ENCODE measurements at regions not wholly inside any gene's neighbourhood (a gene's known extent, or its start where the extent isn't known, plus 50 kb on each side); places are given as distances from the start of the nearest gene placed in this dataset.

DNA sequence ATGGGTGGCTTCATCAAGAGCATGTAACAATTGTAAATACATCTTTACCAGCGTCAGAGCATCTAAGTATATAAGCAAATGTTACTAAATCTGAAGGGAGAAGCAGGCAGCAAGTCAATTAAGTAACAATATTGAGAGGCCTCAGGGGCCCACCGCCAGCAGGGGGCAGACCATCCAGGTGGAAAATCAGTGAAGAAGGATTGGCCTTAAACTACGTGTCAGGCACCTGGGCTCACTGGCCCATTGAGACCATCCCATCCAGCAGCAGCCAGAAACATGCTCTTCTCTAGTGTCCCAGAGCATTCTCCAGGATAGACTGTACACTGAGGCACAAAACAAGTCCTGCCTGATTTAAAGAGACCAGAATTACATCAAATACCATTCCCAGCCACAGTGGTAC, 96.2 kb upstream of the SNTG2 start:
- TF ChIP-seq, protein P1, sequence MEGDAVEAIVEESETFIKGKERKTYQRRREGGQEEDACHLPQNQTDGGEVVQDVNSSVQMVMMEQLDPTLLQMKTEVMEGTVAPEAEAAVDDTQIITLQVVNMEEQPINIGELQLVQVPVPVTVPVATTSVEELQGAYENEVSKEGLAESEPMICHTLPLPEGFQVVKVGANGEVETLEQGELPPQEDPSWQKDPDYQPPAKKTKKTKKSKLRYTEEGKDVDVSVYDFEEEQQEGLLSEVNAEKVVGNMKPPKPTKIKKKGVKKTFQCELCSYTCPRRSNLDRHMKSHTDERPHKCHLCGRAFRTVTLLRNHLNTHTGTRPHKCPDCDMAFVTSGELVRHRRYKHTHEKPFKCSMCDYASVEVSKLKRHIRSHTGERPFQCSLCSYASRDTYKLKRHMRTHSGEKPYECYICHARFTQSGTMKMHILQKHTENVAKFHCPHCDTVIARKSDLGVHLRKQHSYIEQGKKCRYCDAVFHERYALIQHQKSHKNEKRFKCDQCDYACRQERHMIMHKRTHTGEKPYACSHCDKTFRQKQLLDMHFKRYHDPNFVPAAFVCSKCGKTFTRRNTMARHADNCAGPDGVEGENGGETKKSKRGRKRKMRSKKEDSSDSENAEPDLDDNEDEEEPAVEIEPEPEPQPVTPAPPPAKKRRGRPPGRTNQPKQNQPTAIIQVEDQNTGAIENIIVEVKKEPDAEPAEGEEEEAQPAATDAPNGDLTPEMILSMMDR (conservative IDR thresholded peaks at IDR 0.05): peak; percentile 63
- TF ChIP-seq EZH2 (IDR thresholded peaks at IDR 0.05; ENCODE audit: low read depth): no peak
